Endothelial cell of umbilical vein (primary cell): ENCODE measurements at regions not wholly inside any gene's neighbourhood (a gene's known extent, or its start where the extent isn't known, plus 50 kb on each side); places are given as distances from the start of the nearest gene placed in this dataset.
"Not testable (repeated sequence)": the region's sequence is repeated elsewhere in the genome, so short reads cannot be mapped to it uniquely, and the experiment has no call there.

Source experiments
- BruUV-seq: library from RNA; stranded (reverse); fragments of 400-500 nt; replicated peaks from 2 replicates; lab custom pipeline; 2021; lab: Mats Ljungman, UMichigan
- CTCF ChIA-PET: fragments of 300-600, 350-600 bp; sonication (Branson Sonifier 250); formaldehyde crosslinking; loops from one replicate; lab custom pipeline; 2021; ENCODE audit warnings: antibody characterized with exemption, inconsistent platforms; lab: Charles Lee
- POLR2A ChIA-PET: fragments of 300-600, 350-600 bp; sonication (Branson Sonifier 250); formaldehyde crosslinking; loops from one replicate; lab custom pipeline; 2021; ENCODE audit warnings: antibody characterized with exemption, inconsistent platforms; lab: Charles Lee
- DNase-seq: peaks from one replicate; pipeline ENCODE4 v3.0.0-alpha.2; 2011; ENCODE audit warnings: low read depth, low spot score
- FAIRE-seq: peaks from 2 replicates; lab custom pipeline; 2011; peaks lifted over from hg19 to GRCh38; lab: Jason Lieb, UNC
- H2AFZ ChIP-seq: 2 replicates; pipeline ENCODE4 v1.6.0; 2012; ENCODE audit warnings: low read depth, low read length, control low read depth, inconsistent platforms
- H3K27ac ChIP-seq: 2 replicates; pipeline ENCODE4 v1.5.1; 2011; ENCODE audit warnings: low read depth, mild to moderate bottlenecking, control low read depth, low read length, moderate library complexity; ENCODE audit not compliant: insufficient read depth
- H3K27me3 ChIP-seq, 2 experiments: 2 replicates each; pipeline versions ENCODE4 v1.6.0 to v1.6.1; 2011; ENCODE audit warnings: low read length in 2 of 2, mixed read lengths in 1 of 2; ENCODE audit not compliant: control insufficient read depth in 2 of 2, insufficient read depth in 2 of 2
- H3K36me3 ChIP-seq, 2 experiments: 2 replicates in 1 of 2; 3 replicates in 1 of 2; pipeline ENCODE4 v1.5.1; 2011; ENCODE audit warnings: low read length in 2 of 2, mild to moderate bottlenecking in 1 of 2, moderate library complexity in 1 of 2; ENCODE audit not compliant: control insufficient read depth in 2 of 2, insufficient read depth in 2 of 2; ENCODE audit errors: extremely low read depth in 1 of 2
- H3K4me1 ChIP-seq: 3 replicates; pipeline ENCODE4 v1.5.1; 2011; ENCODE audit warnings: mild to moderate bottlenecking, low read length; ENCODE audit not compliant: control insufficient read depth, insufficient read depth; ENCODE audit errors: extremely low read depth
- H3K4me2 ChIP-seq: 2 replicates; pipeline ENCODE4 v1.6.1; 2011; ENCODE audit warnings: low read length, control low read depth, mixed read lengths; ENCODE audit not compliant: insufficient read depth
- H3K4me3 ChIP-seq, 3 experiments: fragments of 200-600 bp in 1 of 3; sonication (generic), shearing (Covaris generic) in 1 of 3; replicated peaks in 1 of 3; 2 replicates each; pipeline ENCODE4 v1.5.1; 2011 to 2016; ENCODE audit warnings: control low read depth in 3 of 3, low read length in 3 of 3, mild to moderate bottlenecking in 2 of 3, inconsistent platforms in 1 of 3, low read depth in 1 of 3, moderate library complexity in 1 of 3; ENCODE audit not compliant: insufficient read depth in 1 of 3
- H3K79me2 ChIP-seq: 2 replicates; pipeline ENCODE4 v1.6.0; 2012; ENCODE audit warnings: low read length, inconsistent platforms; ENCODE audit not compliant: control insufficient read depth, insufficient read depth
- H3K9ac ChIP-seq: replicated peaks from 2 replicates; pipeline ENCODE3; 2011; ENCODE audit warnings: low read length, control low read depth; ENCODE audit not compliant: insufficient read depth; ENCODE audit errors: extremely low read depth
- H3K9me1 ChIP-seq: replicated peaks from 3 replicates; pipeline ENCODE4 v1.6.0; 2011; ENCODE audit warnings: mild to moderate bottlenecking, low read length; ENCODE audit not compliant: control insufficient read depth, insufficient read depth; ENCODE audit errors: extremely low read depth
- H3K9me3 ChIP-seq: replicated peaks from 2 replicates; pipeline ENCODE4 v1.5.1; 2012; ENCODE audit warnings: low read length, inconsistent platforms; ENCODE audit not compliant: control insufficient read depth, insufficient read depth
- H4K20me1 ChIP-seq: replicated peaks from 2 replicates; pipeline ENCODE3; 2011; ENCODE audit warnings: mild to moderate bottlenecking, low read length; ENCODE audit not compliant: control insufficient read depth, insufficient read depth; ENCODE audit errors: extremely low read depth
- CTCF ChIP-seq, 2 donors: IDR thresholded peaks; 1 replicate in 1 of 2; 2 replicates in 1 of 2; pipeline ENCODE4 v1.5.1; 2011; ENCODE audit warnings: low read length in 2 of 2, mild to moderate bottlenecking in 2 of 2, moderate library complexity in 2 of 2, control low read depth in 1 of 2, inconsistent platforms in 1 of 2, low read depth in 1 of 2; ENCODE audit not compliant: insufficient read depth in 1 of 2; ENCODE audit errors: extremely low read depth in 1 of 2
- EZH2 ChIP-seq: IDR thresholded peaks from 2 replicates; pipeline ENCODE4 v1.6.1; 2012; ENCODE audit warnings: borderline replicate concordance, low read depth, mild to moderate bottlenecking, moderate library complexity, low read length, inconsistent platforms; ENCODE audit not compliant: severe bottlenecking
- FOS ChIP-seq: IDR thresholded peaks from 2 replicates; pipeline ENCODE4 v1.6.1; 2011; ENCODE audit warnings: mild to moderate bottlenecking, low read length, moderate library complexity, borderline replicate concordance; ENCODE audit not compliant: insufficient read depth
- GATA2 ChIP-seq: IDR thresholded peaks from 2 replicates; pipeline ENCODE4 v1.7.0; 2011; ENCODE audit warnings: low read depth, mild to moderate bottlenecking, moderate library complexity, mixed read lengths, low read length; ENCODE audit not compliant: insufficient read length, insufficient read depth
- JUN ChIP-seq: IDR thresholded peaks from 2 replicates; pipeline ENCODE4 v1.6.1; 2011; ENCODE audit warnings: borderline replicate concordance, low read depth; ENCODE audit not compliant: insufficient read length, insufficient read depth
- MYC ChIP-seq: IDR thresholded peaks from one replicate; pipeline ENCODE4 v1.6.1; 2011; ENCODE audit warnings: mild to moderate bottlenecking, low read depth, low read length
- POLR2A ChIP-seq: IDR thresholded peaks from 2 replicates; pipeline ENCODE4 v1.6.1; 2012; ENCODE audit warnings: low read depth, mild to moderate bottlenecking, control low read depth, low read length
- POLR2AphosphoS5 ChIP-seq: IDR thresholded peaks from 2 replicates; pipeline ENCODE4 v1.6.1; 2012; ENCODE audit warnings: low read depth, mild to moderate bottlenecking, control low read depth, low read length, moderate library complexity; ENCODE audit not compliant: insufficient read depth
- dilution Hi-C: fragments of 300-500 bp; cut with MboI; formaldehyde crosslinking; loops from one replicate; pipeline ENCODE4 v1.15.0; 2019; ENCODE audit warnings: low sequenced_read_pairs; ENCODE audit not compliant: extremely low pct_ligation_motif_present
- intact Hi-C: fragments of 100-400 bp; cut with micrococcal nuclease; formaldehyde crosslinking; loops from one replicate; pipeline ENCODE4 v1.10.0; 2022
- TF ChIP-seq, protein P1 (sequence below): IDR thresholded peaks from 2 replicates; pipeline ENCODE4 v1.6.1; 2011; ENCODE audit not compliant: insufficient read depth, insufficient read length

GRCh38 chr7:12016439-12016838 lies 184.4 kb upstream of the THSD7A start:
- H3K9me1 ChIP-seq: no peaks in the 10 kb centered on the region
- no peaks in the 10 kb centered on the region for H3K9me3 ChIP-seq
- intact Hi-C loops (no loop called here), dilution Hi-C loops (no loop called here)
- DNase-seq (no peak), FAIRE-seq (no peak)
- no peak overlapping the region for H3K9ac ChIP-seq
- H3K4me3 ChIP-seq: no peak overlapping the region
- no peaks in the 10 kb centered on the region for H3K79me2 ChIP-seq
- H3K36me3 ChIP-seq: no peaks in the 10 kb centered on the region
- no peak overlapping the region for H2AFZ ChIP-seq
- H3K4me1 ChIP-seq: no peaks in the 10 kb centered on the region
- H3K27me3 ChIP-seq: no peaks in the 10 kb centered on the region
- H3K27ac ChIP-seq: no peak overlapping the region
- H4K20me1 ChIP-seq: no peaks in the 10 kb centered on the region
- TF ChIP-seq JUN: no peak
- no peak for TF ChIP-seq EZH2
- no peak overlapping the region for H3K4me2 ChIP-seq
- CTCF ChIA-PET: interaction anchor here (1.2 kb wide), 1 partner anchor 14 kb away, joined by 3 read pairs; no protein-coding TSS in a partner anchor
- POLR2A ChIA-PET: no interaction called here
- BruUV-seq: no TSS peak

- H3K27me3 ChIP-seq: no peaks in the 10 kb centered on the region
- no peak overlapping the region for H3K9ac ChIP-seq
- H3K9me3 ChIP-seq: no peaks in the 10 kb centered on the region
- ChIA-PET CTCF (no interaction called here), POLR2A (no interaction called here)
- intact Hi-C loops: no loop called here
- H2AFZ ChIP-seq: no peak overlapping the region
- H3K4me1 ChIP-seq: no peaks in the 10 kb centered on the region
- H3K27ac ChIP-seq: no peak overlapping the region
- no peak for TF ChIP-seq JUN
- TF ChIP-seq FOS: no peak
- TF ChIP-seq POLR2A: no peak
- no peak for TF ChIP-seq GATA2
- TF ChIP-seq, protein P1, sequence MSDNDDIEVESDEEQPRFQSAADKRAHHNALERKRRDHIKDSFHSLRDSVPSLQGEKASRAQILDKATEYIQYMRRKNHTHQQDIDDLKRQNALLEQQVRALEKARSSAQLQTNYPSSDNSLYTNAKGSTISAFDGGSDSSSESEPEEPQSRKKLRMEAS: no peak
- TF ChIP-seq CTCF (IDR thresholded peaks at IDR 0.05; ENCODE audit: extremely low read depth in 1 of 2, insufficient read depth in 1 of 2, low read depth in 1 of 2, low read length in 2 of 2): no peak
- no peak for TF ChIP-seq EZH2
- TF ChIP-seq MYC: no peak
- no peak for TF ChIP-seq POLR2AphosphoS5
- dilution Hi-C loops: no loop called here
- no peaks in the 10 kb centered on the region for H4K20me1 ChIP-seq
- no peaks in the 10 kb centered on the region for H3K9me1 ChIP-seq
- no peak for FAIRE-seq
- DNase-seq: no peak
- BruUV-seq: no TSS peak
- no peak overlapping the region for H3K4me2 ChIP-seq
- no peaks in the 10 kb centered on the region for H3K36me3 ChIP-seq
- no peak overlapping the region for H3K4me3 ChIP-seq
- no peaks in the 10 kb centered on the region for H3K79me2 ChIP-seq
Measured at GRCh38 chr7:12017046-12017445, 185.0 kb upstream of the THSD7A start.

- intact Hi-C loops, POLR2A ChIA-PET: not testable (repeated sequence)
Measured at GRCh38 chr7:12022011-12022410, 189.1 kb upstream of the TMEM106B start.

More at GRCh38 chr7:12022011-12022410, 189.1 kb upstream of the TMEM106B start:
- H3K9ac ChIP-seq, DNase-seq, H4K20me1 ChIP-seq, H3K4me2 ChIP-seq, BruUV-seq, H3K4me1 ChIP-seq, H2AFZ ChIP-seq, H3K9me1 ChIP-seq, FAIRE-seq, H3K36me3 ChIP-seq, dilution Hi-C loops, H3K27ac ChIP-seq, H3K9me3 ChIP-seq, H3K27me3 ChIP-seq, H3K79me2 ChIP-seq, H3K4me3 ChIP-seq: not testable (repeated sequence)
- CTCF ChIA-PET: interaction anchor here (1.3 kb wide), 1 partner anchor 10 kb away, joined by 3 read pairs; no protein-coding TSS in a partner anchor
